Sigmoid colon (tissue), 6 donors: ENCODE measurements at regions not wholly inside any gene's neighbourhood (a gene's known extent, or its start where the extent isn't known, plus 50 kb on each side); places are given as distances from the start of the nearest gene placed in this dataset.

Source experiments
- DNase-seq: peaks from one replicate; pipeline ENCODE4 v3.0.0-alpha.2; 2019
- H3K27ac ChIP-seq, 4 donors: fragments of 200-600 bp; sonication (generic); one replicate each; pipeline ENCODE4 v1.5.1; 2016 to 2019; ENCODE audit warnings: mild to moderate bottlenecking in 1 of 4
- H3K27me3 ChIP-seq, 3 donors: fragments of 200-600 bp; sonication (generic); one replicate each; pipeline ENCODE4 v1.5.1; 2019; ENCODE audit warnings: mild to moderate bottlenecking in 1 of 3
- H3K36me3 ChIP-seq, 4 donors: fragments of 200-600 bp; sonication (generic); one replicate each; pipeline ENCODE4 v1.5.1; 2016 to 2019
- H3K4me1 ChIP-seq, 4 donors: fragments of 200-600 bp; sonication (generic); one replicate each; pipeline ENCODE4 v1.5.1; 2017 to 2019
- H3K4me3 ChIP-seq, 4 donors: fragments of 200-600 bp; sonication (generic); one replicate each; pipeline ENCODE4 v1.5.1; 2017 to 2019; ENCODE audit warnings: mild to moderate bottlenecking in 2 of 4, moderate library complexity in 1 of 4
- H3K9me3 ChIP-seq, 4 donors: fragments of 200-600 bp in 3 of 4; sonication (generic) in 3 of 4; one replicate each; pipeline versions ENCODE4 v1.5.1 to v1.6.1; 2013 to 2019
- CTCF ChIP-seq, 4 experiments: fragments of 450-650 bp in 3 of 4; fragments of 200-600 bp in 1 of 4; IDR thresholded peaks; one replicate each; pipeline ENCODE4 v1.5.1; 2016 to 2019; ENCODE audit warnings: antibody characterized with exemption in 4 of 4, mild to moderate bottlenecking in 3 of 4, moderate library complexity in 2 of 4
- EP300 ChIP-seq, 4 donors: sonication (generic); formaldehyde crosslinking; IDR thresholded peaks; one replicate each; pipeline ENCODE4 v1.6.1; 2017; ENCODE audit warnings: antibody characterized with exemption in 4 of 4
- POLR2A ChIP-seq, 2 donors: fragments of 450-650 bp; IDR thresholded peaks; one replicate each; pipeline ENCODE4 v1.6.1; 2016; ENCODE audit warnings: antibody characterized with exemption in 2 of 2, mild to moderate bottlenecking in 2 of 2, moderate library complexity in 2 of 2
- POLR2AphosphoS5 ChIP-seq, 4 donors: sonication (generic); formaldehyde crosslinking; IDR thresholded peaks; one replicate each; pipeline ENCODE4 v1.6.1; 2017; ENCODE audit warnings: antibody characterized with exemption in 4 of 4
- WGBS, 2 donors: extraction: QIAGEN DNeasy Blood & Tissue Kit; methylation state at CpG; one replicate each; pipeline ENCODE4 v1.1.7; 2013; 5-methylcytosine and 5-hydroxymethylcytosine counted together
- intact Hi-C: fragments of 100-400 bp; cut with DNase I; formaldehyde crosslinking; loops from one replicate; pipeline ENCODE4 v1.15.1; 2023
- donor health status: healthy with polysubstance abuse.
- donor health status: healthy.

- no peaks in the 10 kb centered on the region for H3K27me3 ChIP-seq
- TF ChIP-seq EP300 (IDR thresholded peaks at IDR 0.05) = no peak
- TF ChIP-seq POLR2A (IDR thresholded peaks at IDR 0.05) = no peak
- no peak for TF ChIP-seq CTCF (IDR thresholded peaks at IDR 0.05)
- TF ChIP-seq POLR2AphosphoS5 (IDR thresholded peaks at IDR 0.05) = no peak
- H3K9me3 ChIP-seq = no peaks in the 10 kb centered on the region
- no peak for DNase-seq
- no peaks in the 10 kb centered on the region for H3K4me1 ChIP-seq
- no peak overlapping the region for H3K4me3 ChIP-seq
- H3K36me3 ChIP-seq = no peaks in the 10 kb centered on the region
- H3K27ac ChIP-seq = no peak overlapping the region
- intact Hi-C loops = no loop called here
- 88 to 90% methylated on average over 17 of the region's 17 CpGs for WGBS, 2 donors
Observed at GRCh38 chr7:156121956-156122355, 309.7 kb upstream of the SHH start.

GRCh38 chr7:156121434-156121833 lies 309.2 kb upstream of the SHH start:
- Histone ChIP-seq H3K27ac (no peak overlapping the region), H3K4me3 (no peak overlapping the region), H3K27me3 (no peaks in the 10 kb centered on the region), H3K4me1 (no peaks in the 10 kb centered on the region), H3K9me3 (no peaks in the 10 kb centered on the region), H3K36me3 (no peaks in the 10 kb centered on the region)
- TF ChIP-seq CTCF (IDR thresholded peaks at IDR 0.05) (no peak), EP300 (IDR thresholded peaks at IDR 0.05) (no peak), POLR2AphosphoS5 (IDR thresholded peaks at IDR 0.05) (no peak), POLR2A (IDR thresholded peaks at IDR 0.05) (no peak)
- DNase-seq = no peak
- 83 to 92% methylated on average over 10 of the region's 10 CpGs for WGBS, 2 donors
- intact Hi-C loops = no loop called here

DNA sequence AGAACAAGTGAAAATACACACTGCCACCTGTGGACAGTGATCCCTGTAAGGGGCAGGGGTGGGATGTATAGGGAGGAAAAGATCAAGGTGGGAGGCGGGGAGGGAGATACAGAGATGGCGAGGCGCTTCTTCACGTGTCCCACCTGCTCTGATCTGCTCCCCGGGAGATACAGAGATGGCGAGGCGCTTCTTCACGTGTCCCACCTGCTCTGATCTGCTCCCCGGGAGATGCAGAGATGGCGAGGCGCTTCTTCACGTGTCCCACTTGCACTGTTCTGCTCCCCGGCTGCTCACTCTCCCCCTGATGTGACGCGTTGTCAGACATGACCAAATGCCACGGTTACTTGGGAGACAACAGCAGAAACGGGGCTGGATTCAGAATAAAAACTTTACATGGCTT lies 308.3 kb upstream of the SHH start:
- no peak for DNase-seq
- no peak for TF ChIP-seq EP300 (IDR thresholded peaks at IDR 0.05)
- no peak for TF ChIP-seq CTCF (IDR thresholded peaks at IDR 0.05)
- no peak for TF ChIP-seq POLR2A (IDR thresholded peaks at IDR 0.05)
- TF ChIP-seq POLR2AphosphoS5 (IDR thresholded peaks at IDR 0.05) = no peak
- no peak overlapping the region for H3K4me3 ChIP-seq
- intact Hi-C loops = no loop called here
- WGBS, 2 donors = 92 to 93% methylated on average over 17 of the region's 17 CpGs
- H3K27me3 ChIP-seq = no peaks in the 10 kb centered on the region
- H3K4me1 ChIP-seq = no peaks in the 10 kb centered on the region
- H3K36me3 ChIP-seq = no peaks in the 10 kb centered on the region
- H3K9me3 ChIP-seq = no peaks in the 10 kb centered on the region
- H3K27ac ChIP-seq = no peak overlapping the region

DNA sequence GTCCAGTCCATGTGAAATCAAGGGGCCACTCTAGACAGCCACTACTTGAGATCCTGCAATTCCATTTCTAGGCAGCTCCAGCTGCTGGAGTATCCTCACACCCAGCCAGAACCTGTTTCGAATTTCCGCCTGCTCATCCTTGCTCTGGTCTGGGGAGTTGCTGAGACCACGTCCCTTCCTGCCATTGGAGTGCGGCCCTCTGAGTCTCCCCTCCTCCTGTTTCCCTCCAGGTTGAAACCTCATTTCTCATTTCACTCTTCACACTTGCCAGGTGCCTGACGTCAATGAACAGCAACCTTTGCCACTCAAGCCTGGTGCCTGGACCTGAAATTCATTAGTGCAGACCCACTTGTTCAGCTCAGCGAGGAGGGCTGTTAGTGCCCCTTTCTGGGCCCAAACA lies 307.5 kb upstream of the SHH start:
- no peak for TF ChIP-seq POLR2AphosphoS5 (IDR thresholded peaks at IDR 0.05)
- no peak for TF ChIP-seq CTCF (IDR thresholded peaks at IDR 0.05)
- TF ChIP-seq POLR2A (IDR thresholded peaks at IDR 0.05) = no peak
- TF ChIP-seq EP300 (IDR thresholded peaks at IDR 0.05) = no peak
- WGBS, 2 donors = 88 to 90% methylated on average over 6 of the region's 6 CpGs
- DNase-seq = no peak
- Histone ChIP-seq H3K4me1 (no peaks in the 10 kb centered on the region), H3K27ac (no peak overlapping the region), H3K27me3 (no peaks in the 10 kb centered on the region), H3K36me3 (no peaks in the 10 kb centered on the region), H3K4me3 (no peak overlapping the region), H3K9me3 (no peaks in the 10 kb centered on the region)
- intact Hi-C loops = no loop called here

- no peak for DNase-seq
- H3K4me3 ChIP-seq = no peak overlapping the region
- H3K4me1 ChIP-seq = no peaks in the 10 kb centered on the region
- no peaks in the 10 kb centered on the region for H3K36me3 ChIP-seq
- no peaks in the 10 kb centered on the region for H3K9me3 ChIP-seq
- no peaks in the 10 kb centered on the region for H3K27me3 ChIP-seq
- intact Hi-C loops = no loop called here
- 82 to 88% methylated on average over 6 of the region's 6 CpGs for WGBS, 2 donors
- TF ChIP-seq POLR2AphosphoS5 (IDR thresholded peaks at IDR 0.05) (no peak), POLR2A (IDR thresholded peaks at IDR 0.05) (no peak), EP300 (IDR thresholded peaks at IDR 0.05) (no peak), CTCF (IDR thresholded peaks at IDR 0.05) (no peak)
- H3K27ac ChIP-seq = no peak overlapping the region
Observed at GRCh38 chr7:156118248-156118645, 306.0 kb upstream of the SHH start.
